ENCODE measurements at regions not wholly inside any gene's neighbourhood (a gene's known extent, or its start where the extent isn't known, plus 50 kb on each side); places are given as distances from the start of the nearest gene placed in this dataset.
A peak's percentile ranks its signal among the peaks of the same experiment; 100 is the strongest.
"Not testable (repeated sequence)": the region's sequence is repeated elsewhere in the genome, so short reads cannot be mapped to it uniquely, and the experiment has no call there.

GRCh38 chr14:106359157-106359887 lies 832.9 kb downstream of the TMEM121 start:
- H3K27me3 ChIP-seq (replicated peaks; ENCODE audit: control insufficient read depth, insufficient read depth, low read length); H3K27ac Mint-ChIP-seq (ENCODE audit: unreplicated experiment); H3K4me1 ChIP-seq; BruUV-seq (replicated peaks); H3K9me3 ChIP-seq; intact Hi-C loops (cut with micrococcal nuclease; ENCODE audit: unreplicated experiment); H3K4me3 Mint-ChIP-seq (ENCODE audit: unreplicated experiment); H3K9me3 Mint-ChIP-seq (ENCODE audit: unreplicated experiment); POLR2A ChIA-PET; H3K36me3 Mint-ChIP-seq (ENCODE audit: insufficient read depth, unreplicated experiment); H3K4me3 ChIP-seq (ENCODE audit: low read depth, low read length); H3K36me3 ChIP-seq (ENCODE audit: control insufficient read depth, insufficient read depth, low read length); H3K4me1 Mint-ChIP-seq (ENCODE audit: low read depth, unreplicated experiment); CTCF ChIA-PET: not testable (repeated sequence)
- H3K27me3 Mint-ChIP-seq (ENCODE audit: insufficient read depth, unreplicated experiment), result peaks cover 12% of the 10 kb centered on the region
- peak in 1 of 2 experiments; percentile 6 for DNase-seq

- BruUV-seq (replicated peaks); H3K27ac Mint-ChIP-seq (ENCODE audit: unreplicated experiment); H3K4me3 ChIP-seq (ENCODE audit: low read depth, low read length); CTCF ChIA-PET; H3K36me3 ChIP-seq (ENCODE audit: control insufficient read depth, insufficient read depth, low read length); intact Hi-C loops (cut with micrococcal nuclease; ENCODE audit: unreplicated experiment); H3K27me3 ChIP-seq (replicated peaks; ENCODE audit: control insufficient read depth, insufficient read depth, low read length); H3K9me3 ChIP-seq; POLR2A ChIA-PET; H3K36me3 Mint-ChIP-seq (ENCODE audit: insufficient read depth, unreplicated experiment); H3K4me3 Mint-ChIP-seq (ENCODE audit: unreplicated experiment); H3K9me3 Mint-ChIP-seq (ENCODE audit: unreplicated experiment); H3K4me1 Mint-ChIP-seq (ENCODE audit: low read depth, unreplicated experiment); H3K4me1 ChIP-seq; DNase-seq: not testable (repeated sequence)
- peaks cover 11% of the 10 kb centered on the region for H3K27me3 Mint-ChIP-seq (ENCODE audit: insufficient read depth, unreplicated experiment)
Measured at GRCh38 chr14:106365371-106365770, 839.0 kb downstream of the TMEM121 start.

- H3K4me1 ChIP-seq; CTCF ChIA-PET; H3K36me3 ChIP-seq (ENCODE audit: control insufficient read depth, insufficient read depth, low read length); H3K27ac Mint-ChIP-seq (ENCODE audit: unreplicated experiment); H3K4me3 Mint-ChIP-seq (ENCODE audit: unreplicated experiment); H3K9me3 ChIP-seq; intact Hi-C loops (cut with micrococcal nuclease; ENCODE audit: unreplicated experiment); DNase-seq; H3K36me3 Mint-ChIP-seq (ENCODE audit: insufficient read depth, unreplicated experiment); H3K27me3 ChIP-seq (replicated peaks; ENCODE audit: control insufficient read depth, insufficient read depth, low read length); H3K9me3 Mint-ChIP-seq (ENCODE audit: unreplicated experiment); POLR2A ChIA-PET; BruUV-seq (replicated peaks); H3K4me1 Mint-ChIP-seq (ENCODE audit: low read depth, unreplicated experiment); H3K4me3 ChIP-seq (ENCODE audit: low read depth, low read length): not testable (repeated sequence)
- peaks cover 11% of the 10 kb centered on the region for H3K27me3 Mint-ChIP-seq (ENCODE audit: insufficient read depth, unreplicated experiment)
Measured at GRCh38 chr14:106365894-106366293, 839.5 kb downstream of the TMEM121 start.

GRCh38 chr14:106366971-106367370 lies 840.6 kb downstream of the TMEM121 start:
- H3K36me3 ChIP-seq (ENCODE audit: control insufficient read depth, insufficient read depth, low read length); H3K4me3 ChIP-seq (ENCODE audit: low read depth, low read length); BruUV-seq (replicated peaks); H3K27ac Mint-ChIP-seq (ENCODE audit: unreplicated experiment); H3K27me3 Mint-ChIP-seq (ENCODE audit: insufficient read depth, unreplicated experiment); H3K4me1 Mint-ChIP-seq (ENCODE audit: low read depth, unreplicated experiment); H3K9me3 Mint-ChIP-seq (ENCODE audit: unreplicated experiment); H3K9me3 ChIP-seq; H3K27me3 ChIP-seq (replicated peaks; ENCODE audit: control insufficient read depth, insufficient read depth, low read length); H3K4me1 ChIP-seq; H3K36me3 Mint-ChIP-seq (ENCODE audit: insufficient read depth, unreplicated experiment); DNase-seq; POLR2A ChIA-PET; intact Hi-C loops (cut with micrococcal nuclease; ENCODE audit: unreplicated experiment); CTCF ChIA-PET; H3K4me3 Mint-ChIP-seq (ENCODE audit: unreplicated experiment): not testable (repeated sequence)

- H3K36me3 Mint-ChIP-seq (ENCODE audit: insufficient read depth, unreplicated experiment); intact Hi-C loops (cut with micrococcal nuclease; ENCODE audit: unreplicated experiment); H3K27me3 Mint-ChIP-seq (ENCODE audit: insufficient read depth, unreplicated experiment): not testable (repeated sequence)
Measured at GRCh38 chr14:106369456-106369855, 843.1 kb downstream of the TMEM121 start.

More at GRCh38 chr14:106369456-106369855, 843.1 kb downstream of the TMEM121 start:
- H3K4me1 ChIP-seq; POLR2A ChIA-PET; H3K4me3 Mint-ChIP-seq (ENCODE audit: unreplicated experiment); CTCF ChIA-PET; H3K4me3 ChIP-seq (ENCODE audit: low read depth, low read length); BruUV-seq (replicated peaks); H3K27ac Mint-ChIP-seq (ENCODE audit: unreplicated experiment); DNase-seq; H3K9me3 ChIP-seq; H3K9me3 Mint-ChIP-seq (ENCODE audit: unreplicated experiment); H3K4me1 Mint-ChIP-seq (ENCODE audit: low read depth, unreplicated experiment); H3K36me3 ChIP-seq (ENCODE audit: control insufficient read depth, insufficient read depth, low read length); H3K27me3 ChIP-seq (replicated peaks; ENCODE audit: control insufficient read depth, insufficient read depth, low read length): not testable (repeated sequence)
